PFSK-1 (cell line): ENCODE measurements at regions not wholly inside any gene's neighbourhood (a gene's known extent, or its start where the extent isn't known, plus 50 kb on each side); places are given as distances from the start of the nearest gene placed in this dataset.

Experiments
- FOXP2 ChIP-seq: optimal IDR thresholded peaks from 2 replicates; pipeline ENCODE3; 2011; ENCODE audit warnings: borderline replicate concordance, control low read depth, inconsistent platforms; ENCODE audit not compliant: insufficient read depth; ENCODE audit errors: extremely low read length, extremely low read depth
- POLR2AphosphoS5 ChIP-seq: IDR thresholded peaks from 2 replicates; pipeline ENCODE4 v1.6.1; 2012; ENCODE audit warnings: low read depth, mild to moderate bottlenecking, control low read depth, low read length, moderate library complexity
- REST ChIP-seq, 2 experiments: IDR thresholded peaks; 2 replicates each; pipeline versions ENCODE4 v1.6.1 to v1.8.0; 2011 to 2012; ENCODE audit warnings: low read depth in 2 of 2, low read length in 2 of 2, control low read depth in 1 of 2, inconsistent platforms in 1 of 2, mild to moderate bottlenecking in 1 of 2, moderate library complexity in 1 of 2; ENCODE audit not compliant: insufficient read depth in 1 of 2
- SIN3A ChIP-seq: IDR thresholded peaks from 2 replicates; pipeline ENCODE4 v1.6.1; 2012; ENCODE audit warnings: mild to moderate bottlenecking, low read length, moderate library complexity, borderline replicate concordance; ENCODE audit not compliant: insufficient read depth
- TAF1 ChIP-seq: IDR thresholded peaks from 2 replicates; pipeline ENCODE4 v1.6.1; 2012; ENCODE audit warnings: low read length, control low read depth, borderline replicate concordance; ENCODE audit not compliant: insufficient read depth

GRCh38 chr4:26268246-26268645, 52.6 kb upstream of the RBPJ start:
- TF ChIP-seq SIN3A, result no peak
- no peak for TF ChIP-seq FOXP2
- no peak for TF ChIP-seq REST (IDR thresholded peaks at IDR 0.05; ENCODE audit: insufficient read depth in 1 of 2, low read depth in 2 of 2, low read length in 2 of 2)
- TF ChIP-seq TAF1, result no peak
- TF ChIP-seq POLR2AphosphoS5, result no peak

- TF ChIP-seq FOXP2 (no peak), REST (IDR thresholded peaks at IDR 0.05; ENCODE audit: insufficient read depth in 1 of 2, low read depth in 2 of 2, low read length in 2 of 2) (no peak), POLR2AphosphoS5 (no peak), TAF1 (no peak), SIN3A (no peak)
These were observed 51.8 kb upstream of the RBPJ start for GRCh38 chr4:26269038-26269437.
